H1 (cell line): ENCODE measurements at regions not wholly inside any gene's neighbourhood (a gene's known extent, or its start where the extent isn't known, plus 50 kb on each side); places are given as distances from the start of the nearest gene placed in this dataset.

Experiments used
- ASH2L ChIP-seq: fragments of 200-600, 300-600 bp; sonication (generic); IDR thresholded peaks from one replicate; pipeline ENCODE4 v1.7.1; 2017; ENCODE audit warnings: low read length
- CEBPB ChIP-seq: IDR thresholded peaks from 2 replicates; pipeline ENCODE4 v1.6.1; 2012; ENCODE audit warnings: low read depth, low read length
- EGR1 ChIP-seq: IDR thresholded peaks from 2 replicates; pipeline ENCODE4 v1.6.1; 2011; ENCODE audit warnings: low read depth, low read length, borderline replicate concordance
- EP300 ChIP-seq, 2 experiments: IDR thresholded peaks; 1 replicate in 1 of 2; 2 replicates in 1 of 2; pipeline ENCODE4 v1.6.1; 2011 to 2012; ENCODE audit warnings: low read depth in 2 of 2, low read length in 2 of 2, mild to moderate bottlenecking in 2 of 2, borderline replicate concordance in 1 of 2, inconsistent platforms in 1 of 2, moderate library complexity in 1 of 2
- POLR2A ChIP-seq, 2 experiments: IDR thresholded peaks; 1 replicate in 1 of 2; 2 replicates in 1 of 2; pipeline ENCODE4 v1.6.1; 2011; ENCODE audit warnings: low read depth in 2 of 2, low read length in 2 of 2, mild to moderate bottlenecking in 2 of 2; ENCODE audit errors: control extremely low read depth in 1 of 2
- POLR2AphosphoS5 ChIP-seq: IDR thresholded peaks from 2 replicates; pipeline ENCODE4 v1.6.1; 2011; ENCODE audit warnings: low read depth, low read length
- SIN3A ChIP-seq, 2 experiments: IDR thresholded peaks in 1 of 2; conservative IDR thresholded peaks in 1 of 2; 2 replicates each; pipeline ENCODE4 v1.6.1; 2011 to 2012; ENCODE audit warnings: low read length in 2 of 2, improper control_type of control experiment in 1 of 2, low read depth in 1 of 2, mild to moderate bottlenecking in 1 of 2
- SIRT6 ChIP-seq: IDR thresholded peaks from one replicate; pipeline ENCODE4 v1.7.1; 2012; ENCODE audit warnings: low read length, inconsistent platforms
- SP1 ChIP-seq: IDR thresholded peaks from 2 replicates; pipeline ENCODE4 v1.6.1; 2011; ENCODE audit warnings: low read depth, low read length
- TF ChIP-seq, protein P1 (sequence below): IDR thresholded peaks from 2 replicates; pipeline ENCODE4 v1.6.1; 2011; ENCODE audit warnings: low read length, improper control_type of control experiment
- TF ChIP-seq, protein P2 (sequence below), 3 experiments: IDR thresholded peaks; 1 replicate in 2 of 3; 2 replicates in 1 of 3; pipeline versions ENCODE4 v1.5.1 to v1.6.1; 2011; ENCODE audit warnings: low read length in 3 of 3, mild to moderate bottlenecking in 3 of 3, inconsistent platforms in 2 of 3, low read depth in 1 of 3, moderate library complexity in 1 of 3; ENCODE audit not compliant: insufficient read depth in 1 of 3; ENCODE audit errors: control extremely low read depth in 1 of 3
- TF ChIP-seq, protein P3 (sequence below): IDR thresholded peaks from 2 replicates; pipeline ENCODE4 v1.6.1; 2012; ENCODE audit warnings: inconsistent platforms

GRCh38 chr5:108528655-108529054 lies 146.8 kb upstream of the FBXL17 start:
- TF ChIP-seq SIN3A (conservative IDR thresholded peaks at IDR 0.05 in 1 of 2, IDR thresholded peaks at IDR 0.05 in 1 of 2; ENCODE audit: low read depth in 1 of 2, low read length in 2 of 2) (no peak), POLR2AphosphoS5 (no peak), POLR2A (IDR thresholded peaks at IDR 0.05; ENCODE audit: control extremely low read depth in 1 of 2, low read depth in 2 of 2, low read length in 2 of 2) (no peak), SIRT6 (no peak), SP1 (no peak), CEBPB (no peak), ASH2L (no peak), EP300 (IDR thresholded peaks at IDR 0.05; ENCODE audit: borderline replicate concordance in 1 of 2, low read depth in 2 of 2, low read length in 2 of 2) (no peak), EGR1 (no peak)
- TF ChIP-seq, protein P1, sequence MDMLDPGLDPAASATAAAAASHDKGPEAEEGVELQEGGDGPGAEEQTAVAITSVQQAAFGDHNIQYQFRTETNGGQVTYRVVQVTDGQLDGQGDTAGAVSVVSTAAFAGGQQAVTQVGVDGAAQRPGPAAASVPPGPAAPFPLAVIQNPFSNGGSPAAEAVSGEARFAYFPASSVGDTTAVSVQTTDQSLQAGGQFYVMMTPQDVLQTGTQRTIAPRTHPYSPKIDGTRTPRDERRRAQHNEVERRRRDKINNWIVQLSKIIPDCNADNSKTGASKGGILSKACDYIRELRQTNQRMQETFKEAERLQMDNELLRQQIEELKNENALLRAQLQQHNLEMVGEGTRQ, result no peak
- TF ChIP-seq, protein P2, sequence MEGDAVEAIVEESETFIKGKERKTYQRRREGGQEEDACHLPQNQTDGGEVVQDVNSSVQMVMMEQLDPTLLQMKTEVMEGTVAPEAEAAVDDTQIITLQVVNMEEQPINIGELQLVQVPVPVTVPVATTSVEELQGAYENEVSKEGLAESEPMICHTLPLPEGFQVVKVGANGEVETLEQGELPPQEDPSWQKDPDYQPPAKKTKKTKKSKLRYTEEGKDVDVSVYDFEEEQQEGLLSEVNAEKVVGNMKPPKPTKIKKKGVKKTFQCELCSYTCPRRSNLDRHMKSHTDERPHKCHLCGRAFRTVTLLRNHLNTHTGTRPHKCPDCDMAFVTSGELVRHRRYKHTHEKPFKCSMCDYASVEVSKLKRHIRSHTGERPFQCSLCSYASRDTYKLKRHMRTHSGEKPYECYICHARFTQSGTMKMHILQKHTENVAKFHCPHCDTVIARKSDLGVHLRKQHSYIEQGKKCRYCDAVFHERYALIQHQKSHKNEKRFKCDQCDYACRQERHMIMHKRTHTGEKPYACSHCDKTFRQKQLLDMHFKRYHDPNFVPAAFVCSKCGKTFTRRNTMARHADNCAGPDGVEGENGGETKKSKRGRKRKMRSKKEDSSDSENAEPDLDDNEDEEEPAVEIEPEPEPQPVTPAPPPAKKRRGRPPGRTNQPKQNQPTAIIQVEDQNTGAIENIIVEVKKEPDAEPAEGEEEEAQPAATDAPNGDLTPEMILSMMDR (IDR thresholded peaks at IDR 0.05; ENCODE audit: control extremely low read depth in 1 of 3, insufficient read depth in 1 of 3, low read depth in 1 of 3, low read length in 3 of 3), result no peak
- TF ChIP-seq, protein P3, sequence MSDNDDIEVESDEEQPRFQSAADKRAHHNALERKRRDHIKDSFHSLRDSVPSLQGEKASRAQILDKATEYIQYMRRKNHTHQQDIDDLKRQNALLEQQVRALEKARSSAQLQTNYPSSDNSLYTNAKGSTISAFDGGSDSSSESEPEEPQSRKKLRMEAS, result no peak
